HG03159 (cell line): ENCODE measurements at regions not wholly inside any gene's neighbourhood (a gene's known extent, or its start where the extent isn't known, plus 50 kb on each side); places are given as distances from the start of the nearest gene placed in this dataset.

Experiments
- ATAC-seq: cut with Tn5 transposase; IDR thresholded peaks from one replicate; pipeline ENCODE4 v1.9.1; 2021; ENCODE audit warnings: mild to moderate bottlenecking, moderate library complexity; ENCODE audit not compliant: unreplicated experiment

- ATAC-seq: no peak
These were observed 604.3 kb downstream of the TAFA4 start for GRCh38 chr3:68328049-68328448.

- ATAC-seq: no peak
These were observed 616.4 kb downstream of the TAFA4 start for GRCh38 chr3:68315964-68316363.

- ATAC-seq: no peak
These were observed 616.8 kb downstream of the TAFA4 start for GRCh38 chr3:68315546-68315945.

GRCh38 chr3:68306571-68306970 is 625.8 kb downstream of the TAFA4 start:
- no peak for ATAC-seq

GRCh38 chr3:68295457-68295856 is 636.9 kb downstream of the TAFA4 start:
- ATAC-seq: no peak

- ATAC-seq: no peak
These were observed 635.9 kb upstream of the SUCLG2 start for GRCh38 chr3:68290333-68290732.

GRCh38 chr3:68288085-68288484 is 633.7 kb upstream of the SUCLG2 start:
- ATAC-seq: no peak

- ATAC-seq: no peak
These were observed 632.7 kb upstream of the SUCLG2 start for GRCh38 chr3:68287101-68287500.

GRCh38 chr3:68274286-68274685 is 619.9 kb upstream of the SUCLG2 start:
- no peak for ATAC-seq

- no peak for ATAC-seq
These were observed 616.7 kb upstream of the SUCLG2 start for GRCh38 chr3:68271145-68271544.

- no peak for ATAC-seq
These were observed 602.3 kb upstream of the SUCLG2 start for GRCh38 chr3:68256635-68257223.

GRCh38 chr3:68249265-68249664 is 594.9 kb upstream of the SUCLG2 start:
- ATAC-seq: no peak

- ATAC-seq: no peak
These were observed 588.2 kb upstream of the SUCLG2 start for GRCh38 chr3:68242606-68243005.

GRCh38 chr3:68239542-68239941 is 585.1 kb upstream of the SUCLG2 start:
- ATAC-seq: no peak

- ATAC-seq: no peak
These were observed 579.8 kb upstream of the SUCLG2 start for GRCh38 chr3:68234076-68234780.

GRCh38 chr3:68228856-68229255 is 574.4 kb upstream of the SUCLG2 start:
- ATAC-seq: no peak

- ATAC-seq: no peak
These were observed 566.4 kb upstream of the SUCLG2 start for GRCh38 chr3:68220832-68221231.

- no peak for ATAC-seq
These were observed 557.2 kb upstream of the SUCLG2 start for GRCh38 chr3:68211637-68212036.

GRCh38 chr3:68210635-68211034 is 556.2 kb upstream of the SUCLG2 start:
- ATAC-seq: no peak

GRCh38 chr3:68207327-68207726 is 552.9 kb upstream of the SUCLG2 start:
- ATAC-seq: no peak

GRCh38 chr3:68206524-68207117 is 552.2 kb upstream of the SUCLG2 start:
- ATAC-seq: no peak

- no peak for ATAC-seq
These were observed 532.3 kb upstream of the SUCLG2 start for GRCh38 chr3:68186733-68187132.
